CD4-positive, alpha-beta T cell treated with Interleukin-10 for 1 hour (primary cell): ENCODE measurements at regions not wholly inside any gene's neighbourhood (a gene's known extent, or its start where the extent isn't known, plus 50 kb on each side); places are given as distances from the start of the nearest gene placed in this dataset.
"Not testable (repeated sequence)": the region's sequence is repeated elsewhere in the genome, so short reads cannot be mapped to it uniquely, and the experiment has no call there.

ENCODE experiments used
- DNase-seq: peaks from one replicate; pipeline ENCODE4 v3.0.0-alpha.2; 2020

DNA sequence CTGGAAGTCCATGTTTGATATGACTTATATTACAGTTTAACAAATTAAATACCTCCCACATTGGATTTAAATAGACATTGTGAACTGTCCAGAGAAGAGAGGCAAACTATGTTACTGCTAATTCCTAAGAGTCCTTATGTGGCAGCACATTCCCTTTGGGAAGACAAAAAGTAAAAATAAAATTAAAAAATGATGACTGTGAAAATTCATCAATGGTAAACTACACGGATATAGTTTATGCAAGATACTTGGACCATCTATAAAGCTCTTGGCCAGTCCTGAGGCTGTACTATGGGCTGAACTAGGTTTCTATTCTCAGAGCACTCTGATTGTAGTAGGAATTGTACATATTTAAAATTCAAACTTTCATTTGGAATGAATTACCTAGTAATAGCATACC is 206.4 kb downstream of the LRRK2 start:
- no peak for DNase-seq

DNA sequence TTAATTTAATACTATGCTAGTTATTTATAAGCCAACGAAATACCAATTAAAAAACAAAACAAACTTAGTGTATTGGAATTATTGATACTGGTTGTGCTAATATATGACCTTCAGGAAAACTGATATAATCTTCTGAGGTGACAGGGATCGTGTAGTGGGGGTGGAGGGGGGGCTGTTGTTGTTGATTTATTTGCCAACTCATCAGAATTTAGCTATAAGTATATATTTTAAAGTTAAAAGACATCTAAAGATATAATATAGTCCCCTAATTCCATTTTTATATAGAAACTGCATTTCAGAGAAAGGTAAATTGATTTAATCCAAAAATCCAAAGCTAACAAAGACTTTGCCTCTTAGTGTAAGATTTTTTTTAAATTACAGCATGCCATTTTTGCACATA is 210.5 kb downstream of the LRRK2 start:
- DNase-seq: no peak

GRCh38 chr12:40435951-40436350 is 211.2 kb downstream of the LRRK2 start:
- DNase-seq: no peak

DNA sequence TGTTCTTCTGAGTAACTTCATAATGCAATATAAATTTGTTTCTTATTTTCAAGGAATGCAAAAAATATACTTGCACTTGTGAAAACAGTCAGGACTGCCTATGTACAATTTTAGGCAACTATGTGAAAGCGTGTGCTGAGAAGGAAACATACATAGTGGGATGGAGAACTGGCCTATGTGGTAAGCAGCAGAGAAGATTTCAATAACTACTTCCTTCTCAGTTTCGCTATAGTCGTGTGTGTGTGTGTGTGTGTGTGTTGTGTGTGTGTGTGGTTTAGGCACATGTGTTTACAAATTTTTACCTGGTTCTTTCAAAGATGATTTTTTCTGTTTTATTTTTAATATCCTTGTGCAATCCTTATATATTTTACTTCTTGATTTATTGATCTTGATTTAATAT is 211.8 kb downstream of the LRRK2 start:
- DNase-seq: no peak

DNA sequence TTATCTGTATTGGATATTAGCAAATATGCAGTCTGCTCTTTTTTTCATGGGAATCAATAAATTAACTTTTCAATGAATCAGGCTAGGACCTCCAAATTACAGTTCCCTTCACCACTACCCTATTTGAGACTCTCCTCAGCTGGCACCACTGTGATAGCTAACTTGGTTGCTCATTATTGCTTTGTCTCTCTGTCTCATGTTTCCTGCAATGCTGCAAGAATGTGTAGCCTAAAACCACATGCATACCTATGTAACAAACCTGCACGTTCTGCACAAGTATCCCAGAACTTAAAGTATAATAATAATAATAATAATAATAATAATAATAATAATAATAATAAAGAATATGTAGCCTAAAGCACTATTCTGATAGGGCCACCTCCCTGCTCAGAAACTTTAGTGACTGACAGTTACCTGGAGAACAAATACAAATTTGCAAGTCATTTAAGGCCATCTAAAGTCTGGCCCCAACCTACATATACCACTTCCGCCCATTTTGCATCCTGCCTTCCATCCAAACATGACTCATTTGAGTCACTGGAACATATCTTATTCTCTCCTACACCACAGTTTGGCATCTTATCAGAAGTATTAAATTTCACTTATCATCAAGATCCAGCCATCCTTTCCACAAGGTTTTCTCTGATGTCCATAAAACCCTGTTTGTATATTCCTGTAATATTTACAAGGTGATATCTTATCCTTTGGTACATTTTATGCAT is 215.1 kb downstream of the LRRK2 start:
- DNase-seq: no peak

DNA sequence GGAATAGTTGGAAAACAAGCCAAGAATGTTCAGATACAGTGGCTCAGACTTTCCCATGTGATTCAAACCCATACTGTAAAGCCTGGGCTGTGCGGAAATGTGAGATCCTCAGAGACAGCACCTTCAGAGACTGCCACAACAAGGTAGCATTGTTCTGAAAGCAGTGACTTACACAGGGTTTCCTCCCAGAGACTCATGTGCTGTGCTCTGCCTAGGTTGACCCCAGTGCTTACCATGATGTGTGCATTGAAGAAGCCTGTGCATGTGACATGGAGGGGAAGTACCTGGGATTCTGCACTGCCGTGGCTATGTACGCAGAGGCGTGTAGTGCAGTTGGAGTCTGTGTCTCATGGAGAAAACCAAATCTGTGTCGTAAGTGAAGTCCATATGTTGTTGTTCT is 219.4 kb downstream of the LRRK2 start:
- no peak for DNase-seq

DNA sequence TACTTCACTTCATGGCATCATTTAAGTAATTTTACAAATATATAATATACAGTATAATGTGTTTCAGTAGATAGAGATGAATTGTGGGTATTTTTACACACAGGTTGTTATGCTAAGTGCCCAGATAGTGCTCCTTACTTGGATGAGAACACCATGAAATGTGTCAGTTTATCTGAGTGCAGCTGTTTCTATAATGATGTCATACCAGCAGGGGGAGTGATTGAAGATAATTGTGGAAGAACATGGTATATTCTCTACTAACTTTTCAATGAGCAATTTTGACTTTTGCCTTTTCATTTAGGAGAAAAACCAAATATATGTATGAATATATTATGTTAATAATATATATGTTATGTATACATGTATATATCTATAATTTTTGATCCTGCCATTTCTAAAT is 221.6 kb downstream of the LRRK2 start:
- no peak for DNase-seq

DNA sequence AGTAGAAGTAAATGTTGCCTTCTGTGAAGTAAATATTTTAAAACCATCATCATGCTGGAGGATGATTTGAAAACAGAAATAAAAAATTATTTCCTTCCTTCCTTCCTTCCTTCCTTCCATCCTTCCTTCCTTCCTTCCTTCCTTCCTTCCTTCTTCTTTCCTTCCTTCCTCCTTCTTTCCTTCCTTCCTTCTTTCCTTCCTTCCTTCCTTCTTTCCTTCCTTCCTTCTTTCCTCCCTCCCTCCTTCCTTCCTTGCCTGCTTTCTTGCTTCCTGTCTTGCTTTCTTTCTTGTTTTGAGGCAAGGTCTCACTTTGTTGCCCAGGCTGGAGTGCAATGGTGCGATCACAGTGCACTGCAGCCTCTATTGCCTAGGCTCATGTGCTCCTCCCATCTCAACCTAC is 223.7 kb downstream of the LRRK2 start:
- not testable (repeated sequence) for DNase-seq

- DNase-seq: no peak
Observed at GRCh38 chr12:40451661-40452060, 226.9 kb downstream of the LRRK2 start.

GRCh38 chr12:40464121-40464520 is 228.1 kb upstream of the CNTN1 start:
- DNase-seq: no peak

DNA sequence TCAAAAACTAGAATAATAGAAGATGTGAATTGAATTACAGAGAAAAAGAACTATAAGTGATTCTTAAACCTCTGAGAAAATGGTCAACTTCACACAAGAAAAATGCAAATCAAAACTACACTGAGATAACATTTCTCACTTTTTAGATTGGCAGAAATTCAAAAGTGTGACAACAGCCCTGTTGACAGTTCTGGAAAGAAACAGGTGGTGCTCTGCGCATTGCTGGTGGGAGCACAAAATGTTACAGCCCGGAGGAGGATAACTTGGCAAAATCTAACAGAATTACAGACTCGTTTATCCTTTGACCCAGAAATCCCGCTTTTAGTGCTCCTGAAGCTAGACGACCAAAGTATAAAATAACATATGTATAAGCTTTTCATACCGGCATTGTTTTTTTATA is 222.5 kb upstream of the CNTN1 start:
- DNase-seq: no peak

DNA sequence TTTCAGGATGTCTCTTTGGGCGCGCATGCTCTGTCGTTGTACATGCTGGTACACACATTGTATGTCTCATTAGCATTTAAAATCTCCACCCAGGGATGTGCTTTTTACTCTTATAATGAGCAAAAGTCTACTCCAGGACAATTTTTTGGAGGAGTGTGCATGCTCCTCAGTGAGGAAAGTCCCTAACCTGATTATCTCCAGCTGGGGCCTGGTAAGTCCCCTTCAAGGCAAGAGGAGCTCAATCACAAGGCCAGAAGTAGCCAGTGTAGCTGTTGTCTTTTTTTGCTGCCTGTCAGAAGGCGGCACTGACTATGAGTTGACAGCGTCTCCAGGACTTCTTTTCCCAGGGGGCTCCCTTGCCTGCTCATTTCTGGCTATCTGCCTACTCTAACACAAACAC is 218.3 kb upstream of the CNTN1 start:
- no peak for DNase-seq

GRCh38 chr12:40474630-40475029 is 217.6 kb upstream of the CNTN1 start:
- no peak for DNase-seq

- no peak for DNase-seq
Observed at GRCh38 chr12:40499856-40500255, 192.4 kb upstream of the CNTN1 start.

DNA sequence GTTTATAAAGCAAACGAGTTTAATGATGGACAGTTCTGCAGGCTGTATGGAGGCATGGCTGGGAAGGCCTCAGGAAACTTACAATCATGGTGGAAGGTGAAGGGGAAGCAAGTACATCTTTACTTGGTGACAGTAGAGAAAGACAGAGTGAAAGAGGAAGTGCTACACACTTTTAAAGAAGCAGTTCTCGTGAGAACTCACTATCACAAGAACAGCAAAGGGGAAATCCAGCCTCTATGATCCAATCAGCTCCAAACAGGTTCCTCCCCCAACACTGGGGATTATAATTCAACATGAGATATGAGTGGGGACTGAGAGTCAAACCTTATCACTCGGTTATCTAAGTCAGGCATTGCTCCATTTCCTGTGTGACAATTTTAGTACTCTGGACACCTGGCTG is 189.9 kb upstream of the CNTN1 start:
- DNase-seq: no peak

- no peak for DNase-seq
Observed at GRCh38 chr12:40505327-40505726, 186.9 kb upstream of the CNTN1 start.

- no peak for DNase-seq
Observed at GRCh38 chr12:40508421-40508820, 183.8 kb upstream of the CNTN1 start.

GRCh38 chr12:40511341-40511740 is 180.9 kb upstream of the CNTN1 start:
- DNase-seq: no peak

DNA sequence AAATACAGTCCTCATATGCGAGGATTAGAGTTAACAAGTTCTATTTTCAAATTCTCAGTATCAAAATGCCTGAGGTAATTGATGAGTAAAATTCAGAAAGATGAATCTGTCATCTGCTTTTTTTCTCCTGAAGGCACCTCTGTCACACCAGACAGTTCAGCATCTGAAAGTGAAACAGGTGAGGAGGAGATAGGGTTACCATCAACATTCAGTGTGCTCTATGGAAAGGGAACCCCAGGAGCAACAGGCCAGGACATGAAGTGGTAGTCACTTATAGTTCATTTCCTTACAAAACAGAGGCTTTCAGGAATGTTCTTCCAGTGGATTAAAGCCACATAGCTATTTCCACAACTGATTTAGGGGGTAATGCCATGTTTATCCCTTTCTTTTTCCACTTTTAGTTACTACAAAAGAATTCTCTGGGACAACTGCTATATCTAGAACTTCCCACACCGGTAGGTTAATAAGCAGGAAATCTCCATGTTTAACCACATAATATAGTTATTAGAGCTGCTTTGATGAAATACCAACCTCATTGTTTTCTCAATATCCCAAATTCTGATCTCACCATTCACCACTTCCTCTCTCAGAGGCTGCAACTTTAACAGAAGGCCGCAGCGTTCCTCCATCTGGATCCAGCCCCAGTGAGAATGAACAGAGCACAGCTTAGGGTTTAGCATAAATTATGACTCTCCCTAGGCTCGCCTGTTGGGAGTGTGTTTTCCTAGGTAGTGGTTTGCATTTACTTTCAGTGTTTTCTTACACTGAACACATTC is 177.0 kb upstream of the CNTN1 start:
- DNase-seq: no peak

DNA sequence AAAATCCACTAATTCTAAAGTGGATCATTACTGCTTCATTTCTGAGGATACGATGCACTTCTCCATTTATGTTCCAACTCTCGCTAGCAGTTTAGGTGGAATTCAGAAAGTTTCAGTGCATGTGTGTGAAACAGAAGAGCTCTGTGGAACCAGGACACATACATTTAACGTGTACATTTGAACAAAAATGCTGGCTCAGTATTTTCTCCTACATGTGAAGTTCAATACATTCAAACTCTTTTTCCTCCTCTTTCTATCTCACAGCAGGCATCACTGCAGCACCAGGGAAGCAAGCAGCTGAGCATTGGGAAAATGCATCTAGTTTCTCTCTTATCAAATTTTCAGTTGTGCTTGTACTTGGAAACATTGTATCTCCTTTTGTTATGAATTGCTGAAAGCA is 169.4 kb upstream of the CNTN1 start:
- no peak for DNase-seq

- no peak for DNase-seq
Observed at GRCh38 chr12:40525054-40525453, 167.2 kb upstream of the CNTN1 start.

- no peak for DNase-seq
Observed at GRCh38 chr12:40534828-40535227, 157.4 kb upstream of the CNTN1 start.

DNA sequence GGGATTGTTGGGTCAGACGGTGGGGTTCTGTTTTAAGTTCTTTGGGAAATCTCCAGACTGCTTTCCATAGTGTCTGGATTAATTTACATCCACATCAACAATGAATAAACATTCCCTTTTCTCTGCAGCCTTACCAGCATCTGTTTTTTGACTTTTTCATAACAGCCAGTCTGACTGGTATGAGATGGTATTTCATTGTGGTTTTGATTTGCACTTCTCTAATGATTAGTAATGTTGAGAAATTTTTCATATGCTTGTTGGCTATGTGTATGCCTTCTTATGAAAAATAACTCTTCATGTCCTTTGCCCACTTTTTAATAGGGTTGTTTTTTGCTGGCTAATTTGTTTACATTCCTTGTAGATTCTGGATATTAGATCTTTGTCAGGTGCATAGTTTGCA is 140.8 kb upstream of the CNTN1 start:
- no peak for DNase-seq

- no peak for DNase-seq
Observed at GRCh38 chr12:40552868-40553267, 139.4 kb upstream of the CNTN1 start.

DNA sequence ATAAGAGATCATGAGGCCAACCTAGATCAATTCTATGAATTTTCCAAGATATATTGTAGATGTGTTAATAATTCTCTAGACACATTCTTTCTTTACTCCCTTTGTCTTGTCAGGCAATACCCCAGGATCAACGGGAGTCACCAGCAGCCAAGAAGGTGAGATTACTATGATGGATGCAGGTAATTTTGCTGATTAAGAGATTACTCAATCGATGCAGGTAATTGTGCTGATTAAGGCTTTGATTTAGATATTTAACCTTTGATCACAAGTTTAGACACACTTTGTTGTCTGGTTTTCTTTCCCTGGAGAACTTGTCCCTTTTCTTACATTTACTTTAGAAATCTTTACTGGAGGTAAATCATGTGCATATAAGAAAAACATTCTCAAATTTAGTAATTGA is 134.3 kb upstream of the CNTN1 start:
- no peak for DNase-seq
